Lower leg skin (tissue), 4 donors: ENCODE measurements at regions not wholly inside any gene's neighbourhood (a gene's known extent, or its start where the extent isn't known, plus 50 kb on each side); places are given as distances from the start of the nearest gene placed in this dataset.

Source experiments
- DNase-seq, 2 donors: peaks; one replicate each; pipeline ENCODE4 v3.0.0-alpha.2; 2019; ENCODE audit warnings: low spot score in 2 of 2
- H3K4me3 ChIP-seq: fragments of 200-600 bp; sonication (generic); 2 replicates; pipeline ENCODE4 v1.5.1; 2017; ENCODE audit warnings: mild to moderate bottlenecking, low read depth; ENCODE audit not compliant: poor library complexity, severe bottlenecking
- POLR2A ChIP-seq, 2 donors: fragments of 450-650 bp; IDR thresholded peaks; one replicate each; pipeline ENCODE4 v1.6.1; 2016 to 2017; ENCODE audit warnings: antibody characterized with exemption in 2 of 2, mild to moderate bottlenecking in 1 of 2, moderate library complexity in 1 of 2
- WGBS, 2 donors: methylation state at CpG; one replicate each; pipeline ENCODE4 v1.1.5; 2018; 5-methylcytosine and 5-hydroxymethylcytosine counted together
- intact Hi-C: fragments of 100-400 bp; cut with DNase I; formaldehyde crosslinking; loops from one replicate; pipeline ENCODE4 v1.15.0; 2023; ENCODE audit warnings: low total_unique reads
- TF ChIP-seq, protein P1 (sequence below), 3 donors: fragments of 450-650 bp; IDR thresholded peaks; one replicate each; pipeline ENCODE4 v1.5.1; 2016; ENCODE audit warnings: antibody characterized with exemption in 3 of 3, mild to moderate bottlenecking in 3 of 3, moderate library complexity in 2 of 3

DNA sequence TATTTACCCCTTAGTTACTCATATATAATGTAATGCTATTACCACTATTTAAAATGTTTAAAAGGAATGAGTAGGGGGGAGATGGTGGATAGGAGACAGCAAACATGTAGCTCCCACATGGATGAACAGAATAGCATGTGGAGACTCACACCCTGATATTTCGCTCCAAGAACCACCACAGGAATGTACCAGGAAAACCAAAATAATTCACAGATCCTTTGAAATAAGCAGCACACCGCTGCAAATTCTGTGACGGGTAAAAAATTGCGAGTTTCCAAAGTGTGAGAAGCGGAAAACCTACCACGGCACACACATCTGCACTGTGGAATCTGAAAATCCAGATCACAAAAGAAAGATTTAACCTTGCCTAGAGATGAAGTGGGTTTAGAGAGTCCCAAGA, 428.2 kb downstream of the TLL1 start:
- 69 to 84% methylated on average over 6 of the region's 6 CpGs for WGBS, 2 donors
- H3K4me3 ChIP-seq, result no peak overlapping the region
- TF ChIP-seq POLR2A (IDR thresholded peaks at IDR 0.05), result no peak
- intact Hi-C loops, result no loop called here
- no peak for DNase-seq

DNA sequence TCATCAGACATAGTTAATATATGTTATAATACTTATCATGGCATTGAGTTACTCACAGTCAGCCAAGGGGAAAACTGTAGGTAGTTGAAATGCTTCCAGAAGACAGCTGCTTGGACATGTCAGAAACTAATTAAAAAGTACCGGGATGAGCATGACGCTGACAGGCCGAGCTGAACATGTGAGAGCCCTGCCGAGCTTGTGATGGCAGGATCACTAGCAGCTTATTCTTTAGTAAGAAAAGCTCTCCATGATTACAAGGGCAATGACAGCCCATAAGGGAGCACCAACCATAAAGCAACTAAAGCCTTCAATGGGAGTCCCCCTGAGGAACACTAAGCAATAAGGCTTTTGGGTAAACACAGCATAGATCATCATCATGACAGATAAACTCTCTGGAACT, 435.6 kb downstream of the TLL1 start:
- DNase-seq, result peak in 1 of 2 donors; percentile 27
- TF ChIP-seq, protein P1, sequence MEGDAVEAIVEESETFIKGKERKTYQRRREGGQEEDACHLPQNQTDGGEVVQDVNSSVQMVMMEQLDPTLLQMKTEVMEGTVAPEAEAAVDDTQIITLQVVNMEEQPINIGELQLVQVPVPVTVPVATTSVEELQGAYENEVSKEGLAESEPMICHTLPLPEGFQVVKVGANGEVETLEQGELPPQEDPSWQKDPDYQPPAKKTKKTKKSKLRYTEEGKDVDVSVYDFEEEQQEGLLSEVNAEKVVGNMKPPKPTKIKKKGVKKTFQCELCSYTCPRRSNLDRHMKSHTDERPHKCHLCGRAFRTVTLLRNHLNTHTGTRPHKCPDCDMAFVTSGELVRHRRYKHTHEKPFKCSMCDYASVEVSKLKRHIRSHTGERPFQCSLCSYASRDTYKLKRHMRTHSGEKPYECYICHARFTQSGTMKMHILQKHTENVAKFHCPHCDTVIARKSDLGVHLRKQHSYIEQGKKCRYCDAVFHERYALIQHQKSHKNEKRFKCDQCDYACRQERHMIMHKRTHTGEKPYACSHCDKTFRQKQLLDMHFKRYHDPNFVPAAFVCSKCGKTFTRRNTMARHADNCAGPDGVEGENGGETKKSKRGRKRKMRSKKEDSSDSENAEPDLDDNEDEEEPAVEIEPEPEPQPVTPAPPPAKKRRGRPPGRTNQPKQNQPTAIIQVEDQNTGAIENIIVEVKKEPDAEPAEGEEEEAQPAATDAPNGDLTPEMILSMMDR (IDR thresholded peaks at IDR 0.05), result no peak
- TF ChIP-seq POLR2A (IDR thresholded peaks at IDR 0.05), result no peak
- H3K4me3 ChIP-seq, result no peak overlapping the region
- 38 to 40% methylated on average over 4 of the region's 4 CpGs for WGBS, 2 donors
- intact Hi-C loops, result no loop called here

DNA sequence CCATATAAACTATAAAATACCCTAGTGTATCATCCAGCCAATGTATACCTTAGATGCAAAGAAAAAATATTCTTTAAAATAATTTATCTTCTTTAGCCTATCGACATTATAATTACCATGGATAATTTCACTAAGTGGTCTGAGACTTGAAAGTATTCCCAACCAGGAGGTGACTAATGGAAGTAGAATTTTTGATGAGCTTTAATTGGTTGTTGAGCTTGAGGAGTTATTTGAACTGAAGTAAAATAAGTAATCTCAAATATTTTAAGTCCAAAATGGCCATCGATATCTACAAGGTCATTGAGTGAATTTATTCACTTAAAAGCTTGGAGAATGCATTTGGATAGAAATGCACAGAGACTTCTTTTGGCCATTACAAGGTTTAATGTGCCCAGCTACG, 436.2 kb downstream of the TLL1 start:
- TF ChIP-seq POLR2A (IDR thresholded peaks at IDR 0.05), result no peak
- TF ChIP-seq, protein P1 (IDR thresholded peaks at IDR 0.05), result no peak
- H3K4me3 ChIP-seq, result no peak overlapping the region
- DNase-seq, result no peak
- intact Hi-C loops, result no loop called here
- 64 to 70% methylated on average over 3 of the region's 3 CpGs for WGBS, 2 donors

DNA sequence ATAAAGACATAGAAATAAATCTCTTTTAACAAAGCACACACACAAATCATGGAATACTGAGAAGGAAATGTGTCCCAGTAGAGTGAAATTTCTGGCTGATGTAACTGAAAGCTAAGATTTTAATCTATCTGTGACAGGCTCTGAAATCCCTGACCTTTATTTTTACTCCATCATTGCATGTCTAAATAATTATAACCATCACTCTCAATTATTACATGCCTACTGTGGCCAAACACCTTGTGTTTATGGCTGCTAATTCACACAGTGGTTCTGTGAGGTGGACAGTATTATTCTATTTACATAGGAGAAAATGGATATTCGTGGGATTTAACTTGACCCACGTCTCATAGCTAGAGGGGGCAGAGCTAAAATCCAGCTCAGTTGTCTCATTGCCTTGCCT, 438.1 kb downstream of the TLL1 start:
- DNase-seq, result no peak

DNA sequence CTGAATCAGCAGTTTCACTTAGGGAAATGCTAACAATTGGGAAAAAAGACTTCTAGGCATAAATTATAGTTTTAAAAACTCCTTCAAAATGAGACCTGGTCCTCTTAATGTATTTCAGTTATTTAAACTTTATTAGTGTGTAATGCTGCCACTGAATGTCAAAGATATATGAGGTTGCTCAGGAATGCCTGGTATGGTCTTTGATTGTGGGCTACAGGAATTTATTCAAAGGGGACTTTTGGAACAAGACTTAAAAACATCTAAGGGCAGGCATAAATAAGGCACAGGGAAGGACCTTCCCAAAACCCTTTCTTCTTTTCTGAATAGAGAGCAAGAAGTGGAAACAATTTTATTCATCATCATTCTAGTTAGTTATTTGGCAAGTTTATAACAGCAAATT, 439.1 kb downstream of the TLL1 start:
- DNase-seq, result no peak
- no peak for TF ChIP-seq POLR2A (IDR thresholded peaks at IDR 0.05)
- TF ChIP-seq, protein P1 (IDR thresholded peaks at IDR 0.05), result no peak
- intact Hi-C loops, result no loop called here
- no peak overlapping the region for H3K4me3 ChIP-seq

More for the DNA sequence above, 438.1 kb downstream of the TLL1 start:
- TF ChIP-seq POLR2A (IDR thresholded peaks at IDR 0.05), result no peak
- TF ChIP-seq, protein P1 (IDR thresholded peaks at IDR 0.05), result no peak
- no peak overlapping the region for H3K4me3 ChIP-seq
- WGBS, 2 donors, result 64 to 75% methylated on average over 2 of the region's 2 CpGs
- intact Hi-C loops, result no loop called here

DNA sequence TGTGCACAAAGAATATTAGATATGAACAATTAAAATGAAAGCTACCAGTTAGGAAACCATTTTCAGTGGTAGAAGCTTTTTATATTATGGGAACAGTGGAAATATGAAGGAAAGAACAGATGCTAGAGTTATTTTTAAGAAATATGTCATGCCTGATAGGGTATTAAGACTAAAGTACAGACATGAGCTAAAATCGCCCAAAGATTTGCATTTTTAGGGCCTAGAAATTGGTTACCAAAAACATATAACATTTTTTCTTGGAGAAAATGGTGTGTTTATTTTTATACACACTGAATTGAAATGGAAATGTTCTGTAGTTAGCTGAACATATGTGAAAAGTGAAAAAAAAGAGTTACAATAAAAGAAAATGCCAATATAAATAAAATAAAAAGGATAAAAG, 441.9 kb downstream of the TLL1 start:
- 82 to 86% methylated on average over 1 of the region's 1 CpG for WGBS, 2 donors
- H3K4me3 ChIP-seq, result no peak overlapping the region
- TF ChIP-seq, protein P1 (IDR thresholded peaks at IDR 0.05), result no peak
- no peak for TF ChIP-seq POLR2A (IDR thresholded peaks at IDR 0.05)
- DNase-seq, result no peak
- intact Hi-C loops, result no loop called here
